BJ (cell line): ENCODE measurements at regions not wholly inside any gene's neighbourhood (a gene's known extent, or its start where the extent isn't known, plus 50 kb on each side); places are given as distances from the start of the nearest gene placed in this dataset.
"Not testable (repeated sequence)": the region's sequence is repeated elsewhere in the genome, so short reads cannot be mapped to it uniquely, and the experiment has no call there.

ENCODE experiments used
- CTCF ChIA-PET: fragments of 350-600 bp; formaldehyde crosslinking; extraction: SDS; loops from one replicate; lab custom pipeline; 2021; ENCODE audit warnings: antibody characterized with exemption, inconsistent platforms; lab: Yijun Ruan, JAX
- POLR2A ChIA-PET: fragments of 300-600 bp; sonication (Branson Sonifier 250); formaldehyde crosslinking; extraction: SDS; loops from one replicate; lab custom pipeline; 2021; ENCODE audit warnings: antibody characterized with exemption; lab: Charles Lee
- DNase-seq: peaks from one replicate; pipeline ENCODE4 v3.0.0-alpha.2; 2011; ENCODE audit warnings: low read depth
- H3K27me3 ChIP-seq: 2 replicates; pipeline ENCODE4 v1.6.0; 2011; ENCODE audit warnings: low read length; ENCODE audit not compliant: control insufficient read depth, insufficient read depth
- H3K36me3 ChIP-seq: 2 replicates; pipeline ENCODE4 v1.5.1; 2011; ENCODE audit warnings: low read length; ENCODE audit not compliant: control insufficient read depth, insufficient read depth
- H3K4me3 ChIP-seq: 2 replicates; pipeline ENCODE4 v1.5.1; 2011; ENCODE audit warnings: low read depth, mild to moderate bottlenecking, control low read depth, low read length

- H3K27me3 ChIP-seq, H3K36me3 ChIP-seq, DNase-seq, H3K4me3 ChIP-seq, POLR2A ChIA-PET, CTCF ChIA-PET: not testable (repeated sequence)
These were observed 53.6 kb downstream of the SRGAP2 start for GRCh38 chr1:206256935-206257334.

GRCh38 chr1:206261473-206261872, 58.1 kb downstream of the SRGAP2 start:
- CTCF ChIA-PET, H3K4me3 ChIP-seq, H3K36me3 ChIP-seq, DNase-seq, H3K27me3 ChIP-seq, POLR2A ChIA-PET: not testable (repeated sequence)

- DNase-seq, H3K27me3 ChIP-seq, H3K4me3 ChIP-seq, POLR2A ChIA-PET, H3K36me3 ChIP-seq, CTCF ChIA-PET: not testable (repeated sequence)
These were observed 59.1 kb downstream of the SRGAP2 start for GRCh38 chr1:206262424-206262823.

GRCh38 chr1:206264916-206265315, 61.6 kb downstream of the SRGAP2 start:
- DNase-seq, H3K4me3 ChIP-seq, H3K36me3 ChIP-seq, H3K27me3 ChIP-seq, CTCF ChIA-PET, POLR2A ChIA-PET: not testable (repeated sequence)

- DNase-seq, CTCF ChIA-PET, POLR2A ChIA-PET: not testable (repeated sequence)
These were observed 67.8 kb downstream of the SRGAP2 start for GRCh38 chr1:206271153-206271552.

GRCh38 chr1:206273104-206273503, 69.8 kb downstream of the SRGAP2 start:
- H3K27me3 ChIP-seq, CTCF ChIA-PET, DNase-seq, H3K36me3 ChIP-seq, POLR2A ChIA-PET, H3K4me3 ChIP-seq: not testable (repeated sequence)

More at GRCh38 chr1:206271153-206271552, 67.8 kb downstream of the SRGAP2 start:
- not testable (repeated sequence) for H3K36me3 ChIP-seq, H3K27me3 ChIP-seq, H3K4me3 ChIP-seq

GRCh38 chr1:206276143-206276542, 72.8 kb downstream of the SRGAP2 start:
- CTCF ChIA-PET, H3K36me3 ChIP-seq, H3K27me3 ChIP-seq, POLR2A ChIA-PET, DNase-seq, H3K4me3 ChIP-seq: not testable (repeated sequence)

GRCh38 chr1:206278683-206279082, 75.3 kb downstream of the SRGAP2 start:
- H3K27me3 ChIP-seq, H3K4me3 ChIP-seq, CTCF ChIA-PET, H3K36me3 ChIP-seq, POLR2A ChIA-PET, DNase-seq: not testable (repeated sequence)

- H3K27me3 ChIP-seq, POLR2A ChIA-PET, H3K4me3 ChIP-seq: not testable (repeated sequence)
These were observed 77.3 kb downstream of the SRGAP2 start for GRCh38 chr1:206280683-206281082.

GRCh38 chr1:206281912-206282654, 78.7 kb downstream of the SRGAP2 start:
- H3K4me3 ChIP-seq, H3K27me3 ChIP-seq, POLR2A ChIA-PET, H3K36me3 ChIP-seq, DNase-seq, CTCF ChIA-PET: not testable (repeated sequence)

More at GRCh38 chr1:206280683-206281082, 77.3 kb downstream of the SRGAP2 start:
- H3K36me3 ChIP-seq, DNase-seq, CTCF ChIA-PET: not testable (repeated sequence)

GRCh38 chr1:206285024-206285960, 82.0 kb downstream of the SRGAP2 start:
- CTCF ChIA-PET, H3K36me3 ChIP-seq, H3K4me3 ChIP-seq, DNase-seq, POLR2A ChIA-PET, H3K27me3 ChIP-seq: not testable (repeated sequence)

GRCh38 chr1:206287759-206288158, 84.4 kb downstream of the SRGAP2 start:
- CTCF ChIA-PET, H3K27me3 ChIP-seq, H3K4me3 ChIP-seq, DNase-seq, H3K36me3 ChIP-seq, POLR2A ChIA-PET: not testable (repeated sequence)

GRCh38 chr1:206288453-206288852, 85.1 kb downstream of the SRGAP2 start:
- H3K4me3 ChIP-seq, DNase-seq, H3K27me3 ChIP-seq, H3K36me3 ChIP-seq, CTCF ChIA-PET, POLR2A ChIA-PET: not testable (repeated sequence)
